ENCODE measurements at regions not wholly inside any gene's neighbourhood (a gene's known extent, or its start where the extent isn't known, plus 50 kb on each side); places are given as distances from the start of the nearest gene placed in this dataset.

- H3K36me3 ChIP-seq = no peaks in the 10 kb centered on the region
- intact Hi-C loops (cut with DNase I) = no loop called here
- WGBS = 85% methylated on average over 5 of the region's 5 CpGs
- no peak overlapping the region for H3K4me3 ChIP-seq
- no peaks in the 10 kb centered on the region for H3K9me3 ChIP-seq
- TF ChIP-seq, protein P1, sequence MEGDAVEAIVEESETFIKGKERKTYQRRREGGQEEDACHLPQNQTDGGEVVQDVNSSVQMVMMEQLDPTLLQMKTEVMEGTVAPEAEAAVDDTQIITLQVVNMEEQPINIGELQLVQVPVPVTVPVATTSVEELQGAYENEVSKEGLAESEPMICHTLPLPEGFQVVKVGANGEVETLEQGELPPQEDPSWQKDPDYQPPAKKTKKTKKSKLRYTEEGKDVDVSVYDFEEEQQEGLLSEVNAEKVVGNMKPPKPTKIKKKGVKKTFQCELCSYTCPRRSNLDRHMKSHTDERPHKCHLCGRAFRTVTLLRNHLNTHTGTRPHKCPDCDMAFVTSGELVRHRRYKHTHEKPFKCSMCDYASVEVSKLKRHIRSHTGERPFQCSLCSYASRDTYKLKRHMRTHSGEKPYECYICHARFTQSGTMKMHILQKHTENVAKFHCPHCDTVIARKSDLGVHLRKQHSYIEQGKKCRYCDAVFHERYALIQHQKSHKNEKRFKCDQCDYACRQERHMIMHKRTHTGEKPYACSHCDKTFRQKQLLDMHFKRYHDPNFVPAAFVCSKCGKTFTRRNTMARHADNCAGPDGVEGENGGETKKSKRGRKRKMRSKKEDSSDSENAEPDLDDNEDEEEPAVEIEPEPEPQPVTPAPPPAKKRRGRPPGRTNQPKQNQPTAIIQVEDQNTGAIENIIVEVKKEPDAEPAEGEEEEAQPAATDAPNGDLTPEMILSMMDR (IDR thresholded peaks at IDR 0.05) = no peak
- TF ChIP-seq POLR2A (IDR thresholded peaks at IDR 0.05; ENCODE audit: low read depth) (no peak), POLR2AphosphoS5 (IDR thresholded peaks at IDR 0.05) (no peak), EP300 (IDR thresholded peaks at IDR 0.05) (no peak)
- DNase-seq (ENCODE audit: extremely low spot score) = no peak
- H3K27ac ChIP-seq (replicated peaks in 1 of 4) = no peak overlapping the region
- no peaks in the 10 kb centered on the region for H3K27me3 ChIP-seq
- no peaks in the 10 kb centered on the region for H3K4me1 ChIP-seq
Measured at GRCh38 chr4:130361616-130362015, 1265.7 kb downstream of the C4orf33 start.

DNA sequence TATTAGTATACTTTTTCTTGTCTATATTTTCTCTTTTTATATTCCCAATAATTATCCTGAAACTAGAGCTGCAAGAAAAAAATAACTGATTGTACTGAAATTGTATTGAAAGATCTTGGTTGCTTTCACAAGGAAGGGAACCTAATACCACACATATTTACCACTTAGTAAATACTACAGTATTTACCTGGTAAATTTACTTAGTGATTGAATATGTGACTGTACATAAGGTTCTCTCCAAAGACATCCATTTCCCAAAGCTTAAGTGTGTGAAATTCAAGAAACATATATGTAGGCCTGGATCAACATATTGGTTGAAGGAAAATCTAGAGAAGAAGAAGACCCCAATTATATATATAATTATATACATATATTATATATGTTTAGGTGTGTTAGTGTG is 1272.7 kb downstream of the C4orf33 start:
- Histone ChIP-seq H3K4me3 (no peak overlapping the region), H3K27me3 (no peaks in the 10 kb centered on the region), H3K9me3 (no peaks in the 10 kb centered on the region), H3K27ac (replicated peaks in 1 of 4) (no peak overlapping the region), H3K4me1 (no peaks in the 10 kb centered on the region), H3K36me3 (no peaks in the 10 kb centered on the region)
- TF ChIP-seq, protein P1 (IDR thresholded peaks at IDR 0.05) = no peak
- TF ChIP-seq EP300 (IDR thresholded peaks at IDR 0.05) = no peak
- no peak for TF ChIP-seq POLR2A (IDR thresholded peaks at IDR 0.05; ENCODE audit: low read depth)
- no peak for TF ChIP-seq POLR2AphosphoS5 (IDR thresholded peaks at IDR 0.05)
- intact Hi-C loops (cut with DNase I) = no loop called here
- no peak for DNase-seq (ENCODE audit: extremely low spot score)

- H3K9me3 ChIP-seq = no peaks in the 10 kb centered on the region
- H3K27ac ChIP-seq (replicated peaks in 1 of 4) = no peak overlapping the region
- no peaks in the 10 kb centered on the region for H3K27me3 ChIP-seq
- H3K4me3 ChIP-seq = no peak overlapping the region
- intact Hi-C loops (cut with DNase I) = no loop called here
- H3K36me3 ChIP-seq = no peaks in the 10 kb centered on the region
- DNase-seq (ENCODE audit: extremely low spot score) = no peak
- TF ChIP-seq POLR2AphosphoS5 (IDR thresholded peaks at IDR 0.05) = no peak
- no peaks in the 10 kb centered on the region for H3K4me1 ChIP-seq
Measured at GRCh38 chr4:130393231-130393630, 1297.3 kb downstream of the C4orf33 start.

DNA sequence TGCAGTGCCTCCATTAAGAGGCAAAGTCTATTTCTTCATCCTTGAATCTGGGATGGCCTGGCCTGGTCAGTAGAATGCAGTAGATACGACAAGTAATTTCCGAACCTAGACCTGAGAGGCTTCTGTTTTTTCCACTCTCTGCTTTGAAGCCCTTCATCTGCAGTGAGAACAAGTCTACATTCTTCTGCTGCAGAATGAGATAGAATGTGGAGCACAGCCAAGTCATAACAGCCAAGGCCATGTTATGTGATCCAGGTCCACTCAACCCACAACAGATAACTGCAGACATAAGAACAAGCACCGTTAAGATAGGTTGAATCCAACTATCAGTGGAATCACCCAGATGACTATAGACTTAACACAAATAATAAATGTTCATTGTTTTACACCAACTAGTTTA is 1297.7 kb downstream of the C4orf33 start:
- intact Hi-C loops (cut with DNase I) = no loop called here
- Histone ChIP-seq H3K36me3 (no peaks in the 10 kb centered on the region), H3K4me1 (no peaks in the 10 kb centered on the region), H3K9me3 (no peaks in the 10 kb centered on the region), H3K27me3 (no peaks in the 10 kb centered on the region), H3K27ac (replicated peaks in 1 of 4) (no peak overlapping the region), H3K4me3 (no peak overlapping the region)
- WGBS = 70% methylated on average over 3 of the region's 3 CpGs
- DNase-seq (ENCODE audit: extremely low spot score) = no peak
- TF ChIP-seq POLR2A (IDR thresholded peaks at IDR 0.05; ENCODE audit: low read depth) (no peak), POLR2AphosphoS5 (IDR thresholded peaks at IDR 0.05) (no peak), EP300 (IDR thresholded peaks at IDR 0.05) (no peak)
- TF ChIP-seq, protein P1 (IDR thresholded peaks at IDR 0.05) = no peak

DNA sequence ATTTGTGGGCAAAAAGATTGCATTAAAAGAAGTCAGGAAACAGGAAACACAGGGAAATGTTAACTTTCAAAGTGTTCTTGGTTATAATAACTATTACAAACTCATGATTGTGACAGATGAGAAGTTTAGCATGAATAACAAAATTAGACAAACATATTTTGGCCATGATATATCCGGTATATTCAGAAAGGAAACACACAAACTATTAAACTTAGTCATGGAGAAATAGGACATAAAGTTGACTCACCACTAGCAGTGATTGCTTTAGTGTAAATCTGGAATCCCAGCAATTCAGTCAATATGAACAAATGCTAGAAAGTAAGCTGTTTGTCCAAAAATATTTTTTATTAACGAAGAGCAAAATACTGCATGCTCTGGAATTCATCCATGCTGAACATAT is 1299.9 kb downstream of the C4orf33 start:
- H3K4me3 ChIP-seq = no peak overlapping the region
- 61% methylated on average over 2 of the region's 2 CpGs for WGBS
- H3K27ac ChIP-seq (replicated peaks in 1 of 4) = no peak overlapping the region
- TF ChIP-seq EP300 (IDR thresholded peaks at IDR 0.05) (no peak), POLR2A (IDR thresholded peaks at IDR 0.05; ENCODE audit: low read depth) (no peak), POLR2AphosphoS5 (IDR thresholded peaks at IDR 0.05) (no peak)
- TF ChIP-seq, protein P1 (IDR thresholded peaks at IDR 0.05) = no peak
- H3K4me1 ChIP-seq = no peaks in the 10 kb centered on the region
- DNase-seq (ENCODE audit: extremely low spot score) = no peak
- H3K36me3 ChIP-seq = no peaks in the 10 kb centered on the region
- intact Hi-C loops (cut with DNase I) = no loop called here
- H3K27me3 ChIP-seq = no peaks in the 10 kb centered on the region
- H3K9me3 ChIP-seq = no peaks in the 10 kb centered on the region
